ENCODE measurements at regions not wholly inside any gene's neighbourhood (a gene's known extent, or its start where the extent isn't known, plus 50 kb on each side); places are given as distances from the start of the nearest gene placed in this dataset.

DNA sequence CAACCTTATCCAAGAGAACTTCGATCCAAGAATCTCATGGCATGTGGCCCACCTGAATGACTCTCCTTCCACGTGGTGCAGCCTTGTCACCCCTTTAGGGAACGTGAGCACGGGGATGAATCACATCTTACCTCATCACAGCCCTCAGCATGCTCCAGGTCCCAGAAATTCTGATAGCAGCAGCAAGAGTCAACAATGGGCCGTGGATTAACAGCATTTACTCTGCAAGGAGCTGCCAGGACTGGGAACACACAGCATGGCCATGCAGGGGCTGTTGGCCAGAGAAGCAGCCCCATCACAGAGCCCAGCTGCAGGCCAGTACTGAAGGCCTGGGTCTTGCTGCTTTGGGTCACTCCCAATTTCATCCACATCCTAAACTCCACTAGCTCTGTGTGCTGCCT is 150.4 kb downstream of the C5orf15 start:
- TF ChIP-seq CSDC2 (CRISPR knock-in tag; IDR thresholded peaks at IDR 0.05) (no peak), GLIS3 (CRISPR knock-in tag; IDR thresholded peaks at IDR 0.05) (no peak)
- ATAC-seq = no peak

DNA sequence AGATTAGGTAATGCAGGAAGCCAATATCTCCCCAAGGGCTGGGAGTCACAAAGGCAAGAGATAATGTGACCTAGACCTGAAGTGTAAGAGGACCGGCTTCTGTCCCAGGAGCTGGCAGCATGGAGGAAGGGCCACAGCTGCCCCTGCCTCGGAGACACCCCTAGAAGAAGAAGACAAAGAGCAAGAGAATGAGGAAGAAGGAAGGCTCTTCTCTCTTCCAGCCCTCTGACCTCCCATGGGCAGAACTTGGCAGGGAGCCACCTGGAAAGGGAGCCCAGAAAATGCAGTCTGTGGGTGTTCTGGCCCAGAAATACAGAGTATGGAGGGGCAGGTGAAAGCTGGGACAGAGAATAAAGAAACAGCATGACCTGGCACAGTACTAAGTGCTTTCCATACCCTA is 151.0 kb downstream of the C5orf15 start:
- ATAC-seq = no peak
- TF ChIP-seq SNAI2 (CRISPR knock-in tag; IDR thresholded peaks at IDR 0.05) (no peak), ZNF8 (CRISPR knock-in tag; IDR thresholded peaks at IDR 0.05) (no peak), PPARA (CRISPR knock-in tag; IDR thresholded peaks at IDR 0.05; ENCODE audit: borderline replicate concordance) (no peak), TCF4 (CRISPR knock-in tag; IDR thresholded peaks at IDR 0.05; ENCODE audit: borderline replicate concordance) (no peak), ISL1 (CRISPR knock-in tag; IDR thresholded peaks at IDR 0.05) (no peak), RARB (CRISPR knock-in tag; IDR thresholded peaks at IDR 0.05) (no peak), ARNTL (CRISPR knock-in tag; IDR thresholded peaks at IDR 0.05; ENCODE audit: borderline replicate concordance, low read depth) (no peak), GLIS3 (CRISPR knock-in tag; IDR thresholded peaks at IDR 0.05) (no peak), ZC3H10 (CRISPR knock-in tag; IDR thresholded peaks at IDR 0.05) (no peak), ZFP30 (CRISPR knock-in tag; IDR thresholded peaks at IDR 0.05) (no peak), OSR1 (CRISPR knock-in tag; IDR thresholded peaks at IDR 0.05) (no peak), ZNF565 (CRISPR knock-in tag; conservative IDR thresholded peaks at IDR 0.05; ENCODE audit: low read depth) (no peak), BACH2 (CRISPR knock-in tag; IDR thresholded peaks at IDR 0.05; ENCODE audit: borderline replicate concordance) (no peak), ZFP3 (CRISPR knock-in tag; IDR thresholded peaks at IDR 0.05) (no peak), TOX (CRISPR knock-in tag; IDR thresholded peaks at IDR 0.05; ENCODE audit: borderline replicate concordance) (no peak)
- TF ChIP-seq, protein P1, sequence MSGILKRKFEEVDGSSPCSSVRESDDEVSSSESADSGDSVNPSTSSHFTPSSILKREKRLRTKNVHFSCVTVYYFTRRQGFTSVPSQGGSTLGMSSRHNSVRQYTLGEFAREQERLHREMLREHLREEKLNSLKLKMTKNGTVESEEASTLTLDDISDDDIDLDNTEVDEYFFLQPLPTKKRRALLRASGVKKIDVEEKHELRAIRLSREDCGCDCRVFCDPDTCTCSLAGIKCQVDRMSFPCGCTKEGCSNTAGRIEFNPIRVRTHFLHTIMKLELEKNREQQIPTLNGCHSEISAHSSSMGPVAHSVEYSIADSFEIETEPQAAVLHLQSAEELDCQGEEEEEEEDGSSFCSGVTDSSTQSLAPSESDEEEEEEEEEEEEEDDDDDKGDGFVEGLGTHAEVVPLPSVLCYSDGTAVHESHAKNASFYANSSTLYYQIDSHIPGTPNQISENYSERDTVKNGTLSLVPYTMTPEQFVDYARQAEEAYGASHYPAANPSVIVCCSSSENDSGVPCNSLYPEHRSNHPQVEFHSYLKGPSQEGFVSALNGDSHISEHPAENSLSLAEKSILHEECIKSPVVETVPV (CRISPR knock-in tag; IDR thresholded peaks at IDR 0.05) = no peak
- TF ChIP-seq, protein P2, sequence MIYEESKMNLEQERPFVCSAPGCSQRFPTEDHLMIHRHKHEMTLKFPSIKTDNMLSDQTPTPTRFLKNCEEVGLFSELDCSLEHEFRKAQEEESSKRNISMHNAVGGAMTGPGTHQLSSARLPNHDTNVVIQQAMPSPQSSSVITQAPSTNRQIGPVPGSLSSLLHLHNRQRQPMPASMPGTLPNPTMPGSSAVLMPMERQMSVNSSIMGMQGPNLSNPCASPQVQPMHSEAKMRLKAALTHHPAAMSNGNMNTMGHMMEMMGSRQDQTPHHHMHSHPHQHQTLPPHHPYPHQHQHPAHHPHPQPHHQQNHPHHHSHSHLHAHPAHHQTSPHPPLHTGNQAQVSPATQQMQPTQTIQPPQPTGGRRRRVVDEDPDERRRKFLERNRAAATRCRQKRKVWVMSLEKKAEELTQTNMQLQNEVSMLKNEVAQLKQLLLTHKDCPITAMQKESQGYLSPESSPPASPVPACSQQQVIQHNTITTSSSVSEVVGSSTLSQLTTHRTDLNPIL (CRISPR knock-in tag; IDR thresholded peaks at IDR 0.05; ENCODE audit: low read depth) = no peak
- TF ChIP-seq, protein P3, sequence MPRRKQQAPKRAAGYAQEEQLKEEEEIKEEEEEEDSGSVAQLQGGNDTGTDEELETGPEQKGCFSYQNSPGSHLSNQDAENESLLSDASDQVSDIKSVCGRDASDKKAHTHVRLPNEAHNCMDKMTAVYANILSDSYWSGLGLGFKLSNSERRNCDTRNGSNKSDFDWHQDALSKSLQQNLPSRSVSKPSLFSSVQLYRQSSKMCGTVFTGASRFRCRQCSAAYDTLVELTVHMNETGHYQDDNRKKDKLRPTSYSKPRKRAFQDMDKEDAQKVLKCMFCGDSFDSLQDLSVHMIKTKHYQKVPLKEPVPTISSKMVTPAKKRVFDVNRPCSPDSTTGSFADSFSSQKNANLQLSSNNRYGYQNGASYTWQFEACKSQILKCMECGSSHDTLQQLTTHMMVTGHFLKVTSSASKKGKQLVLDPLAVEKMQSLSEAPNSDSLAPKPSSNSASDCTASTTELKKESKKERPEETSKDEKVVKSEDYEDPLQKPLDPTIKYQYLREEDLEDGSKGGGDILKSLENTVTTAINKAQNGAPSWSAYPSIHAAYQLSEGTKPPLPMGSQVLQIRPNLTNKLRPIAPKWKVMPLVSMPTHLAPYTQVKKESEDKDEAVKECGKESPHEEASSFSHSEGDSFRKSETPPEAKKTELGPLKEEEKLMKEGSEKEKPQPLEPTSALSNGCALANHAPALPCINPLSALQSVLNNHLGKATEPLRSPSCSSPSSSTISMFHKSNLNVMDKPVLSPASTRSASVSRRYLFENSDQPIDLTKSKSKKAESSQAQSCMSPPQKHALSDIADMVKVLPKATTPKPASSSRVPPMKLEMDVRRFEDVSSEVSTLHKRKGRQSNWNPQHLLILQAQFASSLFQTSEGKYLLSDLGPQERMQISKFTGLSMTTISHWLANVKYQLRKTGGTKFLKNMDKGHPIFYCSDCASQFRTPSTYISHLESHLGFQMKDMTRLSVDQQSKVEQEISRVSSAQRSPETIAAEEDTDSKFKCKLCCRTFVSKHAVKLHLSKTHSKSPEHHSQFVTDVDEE (CRISPR knock-in tag; IDR thresholded peaks at IDR 0.05) = no peak
- TF ChIP-seq, protein P4, sequence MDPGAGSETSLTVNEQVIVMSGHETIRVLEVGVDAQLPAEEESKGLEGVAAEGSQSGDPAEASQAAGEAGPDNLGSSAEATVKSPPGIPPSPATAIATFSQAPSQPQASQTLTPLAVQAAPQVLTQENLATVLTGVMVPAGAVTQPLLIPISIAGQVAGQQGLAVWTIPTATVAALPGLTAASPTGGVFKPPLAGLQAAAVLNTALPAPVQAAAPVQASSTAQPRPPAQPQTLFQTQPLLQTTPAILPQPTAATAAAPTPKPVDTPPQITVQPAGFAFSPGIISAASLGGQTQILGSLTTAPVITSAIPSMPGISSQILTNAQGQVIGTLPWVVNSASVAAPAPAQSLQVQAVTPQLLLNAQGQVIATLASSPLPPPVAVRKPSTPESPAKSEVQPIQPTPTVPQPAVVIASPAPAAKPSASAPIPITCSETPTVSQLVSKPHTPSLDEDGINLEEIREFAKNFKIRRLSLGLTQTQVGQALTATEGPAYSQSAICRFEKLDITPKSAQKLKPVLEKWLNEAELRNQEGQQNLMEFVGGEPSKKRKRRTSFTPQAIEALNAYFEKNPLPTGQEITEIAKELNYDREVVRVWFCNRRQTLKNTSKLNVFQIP (CRISPR knock-in tag; IDR thresholded peaks at IDR 0.05; ENCODE audit: borderline replicate concordance, low read depth) = no peak

DNA sequence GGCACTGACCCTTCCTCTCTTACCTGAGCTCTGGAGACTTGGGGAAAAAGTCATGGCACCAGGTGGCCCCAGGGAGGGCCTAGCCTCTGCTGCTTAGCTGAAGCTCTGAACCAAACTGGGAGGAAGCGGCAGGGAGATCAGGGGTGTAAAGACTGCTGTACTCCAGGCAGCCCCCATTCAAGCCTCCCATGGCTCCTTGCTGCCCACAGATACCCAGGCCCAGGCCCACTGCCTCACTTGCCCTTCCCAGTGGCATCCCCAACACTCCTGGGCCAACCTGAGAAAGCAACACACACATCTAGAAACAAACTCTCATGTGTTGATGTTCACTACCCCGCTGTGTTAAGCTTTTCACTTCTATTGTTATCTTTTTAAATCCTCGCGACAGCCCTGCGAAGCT is 151.6 kb downstream of the C5orf15 start:
- no peak for TF ChIP-seq TCF4 (CRISPR knock-in tag; IDR thresholded peaks at IDR 0.05; ENCODE audit: borderline replicate concordance)
- ATAC-seq = no peak

DNA sequence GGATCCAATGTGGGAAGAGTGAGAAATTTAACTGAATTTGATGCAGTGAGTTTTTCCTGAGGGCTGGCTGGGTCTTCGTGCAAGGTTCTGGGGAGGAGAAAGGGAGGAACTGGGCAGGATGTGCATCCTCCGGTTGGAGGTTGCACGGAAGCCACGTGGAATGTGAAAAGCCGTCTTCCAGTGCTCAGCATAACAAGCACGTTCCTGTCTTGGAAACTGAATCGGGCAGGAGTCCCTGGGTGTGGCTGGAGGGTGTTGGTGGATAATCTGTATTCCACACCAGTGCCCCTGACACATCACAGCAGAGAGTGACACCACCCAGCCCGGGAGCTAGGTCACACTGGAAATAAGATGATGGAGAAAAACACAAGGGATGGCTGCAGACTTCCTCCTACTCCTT is 154.3 kb downstream of the C5orf15 start:
- ATAC-seq = no peak
- TF ChIP-seq ESRRG (CRISPR knock-in tag; IDR thresholded peaks at IDR 0.05) (no peak), GLIS3 (CRISPR knock-in tag; IDR thresholded peaks at IDR 0.05) (no peak), ZFP30 (CRISPR knock-in tag; IDR thresholded peaks at IDR 0.05) (no peak), ZFP3 (CRISPR knock-in tag; IDR thresholded peaks at IDR 0.05) (no peak), ISL1 (CRISPR knock-in tag; IDR thresholded peaks at IDR 0.05) (no peak), ARNTL (CRISPR knock-in tag; IDR thresholded peaks at IDR 0.05; ENCODE audit: borderline replicate concordance, low read depth) (no peak), PPARA (CRISPR knock-in tag; IDR thresholded peaks at IDR 0.05; ENCODE audit: borderline replicate concordance) (no peak), TOX (CRISPR knock-in tag; IDR thresholded peaks at IDR 0.05; ENCODE audit: borderline replicate concordance) (no peak), ZC3H10 (CRISPR knock-in tag; IDR thresholded peaks at IDR 0.05) (no peak), RARB (CRISPR knock-in tag; IDR thresholded peaks at IDR 0.05) (no peak), BACH2 (CRISPR knock-in tag; IDR thresholded peaks at IDR 0.05; ENCODE audit: borderline replicate concordance) (no peak), TCF4 (CRISPR knock-in tag; IDR thresholded peaks at IDR 0.05; ENCODE audit: borderline replicate concordance) (no peak), ZNF565 (CRISPR knock-in tag; conservative IDR thresholded peaks at IDR 0.05; ENCODE audit: low read depth) (no peak)
- TF ChIP-seq, protein P1 (CRISPR knock-in tag; IDR thresholded peaks at IDR 0.05) = no peak
- TF ChIP-seq, protein P4 (CRISPR knock-in tag; IDR thresholded peaks at IDR 0.05; ENCODE audit: borderline replicate concordance, low read depth) = no peak
- TF ChIP-seq, protein P5, sequence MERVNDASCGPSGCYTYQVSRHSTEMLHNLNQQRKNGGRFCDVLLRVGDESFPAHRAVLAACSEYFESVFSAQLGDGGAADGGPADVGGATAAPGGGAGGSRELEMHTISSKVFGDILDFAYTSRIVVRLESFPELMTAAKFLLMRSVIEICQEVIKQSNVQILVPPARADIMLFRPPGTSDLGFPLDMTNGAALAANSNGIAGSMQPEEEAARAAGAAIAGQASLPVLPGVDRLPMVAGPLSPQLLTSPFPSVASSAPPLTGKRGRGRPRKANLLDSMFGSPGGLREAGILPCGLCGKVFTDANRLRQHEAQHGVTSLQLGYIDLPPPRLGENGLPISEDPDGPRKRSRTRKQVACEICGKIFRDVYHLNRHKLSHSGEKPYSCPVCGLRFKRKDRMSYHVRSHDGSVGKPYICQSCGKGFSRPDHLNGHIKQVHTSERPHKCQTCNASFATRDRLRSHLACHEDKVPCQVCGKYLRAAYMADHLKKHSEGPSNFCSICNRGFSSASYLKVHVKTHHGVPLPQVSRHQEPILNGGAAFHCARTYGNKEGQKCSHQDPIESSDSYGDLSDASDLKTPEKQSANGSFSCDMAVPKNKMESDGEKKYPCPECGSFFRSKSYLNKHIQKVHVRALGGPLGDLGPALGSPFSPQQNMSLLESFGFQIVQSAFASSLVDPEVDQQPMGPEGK (CRISPR knock-in tag; IDR thresholded peaks at IDR 0.05; ENCODE audit: borderline replicate concordance) = no peak
